HG03457 (cell line): ENCODE measurements at regions not wholly inside any gene's neighbourhood (a gene's known extent, or its start where the extent isn't known, plus 50 kb on each side); places are given as distances from the start of the nearest gene placed in this dataset.
"Not testable (repeated sequence)": the region's sequence is repeated elsewhere in the genome, so short reads cannot be mapped to it uniquely, and the experiment has no call there.

Experiments
- ATAC-seq: cut with Tn5 transposase; IDR thresholded peaks from one replicate; pipeline ENCODE4 v1.9.1; 2021; ENCODE audit warnings: moderate number of reproducible peaks; ENCODE audit not compliant: unreplicated experiment

DNA sequence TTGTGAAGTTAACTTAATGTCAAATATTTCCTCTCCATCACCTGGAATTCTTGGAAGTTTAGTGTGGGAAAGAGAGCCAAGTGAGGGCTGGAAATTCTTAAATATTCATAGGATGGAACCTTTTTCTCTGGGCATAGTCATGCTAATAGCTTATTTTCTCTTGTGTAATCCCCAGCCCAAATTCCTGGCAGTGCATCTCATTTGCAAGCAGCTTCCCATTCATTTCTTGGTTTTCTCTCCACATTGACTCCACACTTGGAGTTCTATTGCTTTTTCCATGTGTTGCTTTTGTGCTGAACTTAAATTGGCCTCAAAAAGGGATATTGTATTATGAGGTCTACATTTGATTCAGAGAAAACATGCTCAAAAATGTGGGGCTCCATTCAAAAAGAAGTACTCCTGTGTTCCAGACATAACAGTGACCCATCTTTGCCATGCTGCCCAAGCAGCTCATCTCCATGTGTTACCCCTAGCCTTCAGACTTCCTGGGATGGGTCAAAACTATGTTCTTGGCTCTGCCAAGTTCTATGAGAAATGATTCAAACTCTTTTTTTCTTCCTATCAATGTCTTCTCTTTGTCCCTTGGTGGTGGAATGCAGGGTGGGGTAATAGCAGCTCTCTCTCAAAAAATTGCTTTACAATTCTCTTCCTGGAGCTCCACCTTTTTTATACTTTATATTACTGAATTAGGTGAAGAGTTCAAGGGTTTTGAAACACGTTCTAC, 2471.5 kb downstream of the PCDH9 start:
- ATAC-seq, result no peak

DNA sequence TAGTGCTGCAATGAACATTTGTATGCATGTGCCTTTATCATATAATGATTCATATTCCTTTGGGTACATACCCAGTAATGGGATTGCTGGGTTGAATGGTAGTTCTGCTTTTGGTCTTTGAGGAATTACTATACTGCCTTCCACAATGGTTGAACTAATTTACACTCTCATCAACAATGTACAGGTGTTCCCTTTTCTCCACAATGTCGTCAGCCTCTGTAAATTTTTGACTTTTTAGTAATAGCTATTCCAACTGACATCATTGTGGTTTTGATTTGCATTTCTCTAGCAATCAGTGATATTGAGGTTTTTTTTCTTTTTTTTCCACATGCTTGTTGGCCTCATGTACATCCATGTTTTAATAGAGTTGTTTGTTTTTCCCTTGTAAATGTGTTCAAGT, 2473.5 kb downstream of the PCDH9 start:
- ATAC-seq, result no peak

DNA sequence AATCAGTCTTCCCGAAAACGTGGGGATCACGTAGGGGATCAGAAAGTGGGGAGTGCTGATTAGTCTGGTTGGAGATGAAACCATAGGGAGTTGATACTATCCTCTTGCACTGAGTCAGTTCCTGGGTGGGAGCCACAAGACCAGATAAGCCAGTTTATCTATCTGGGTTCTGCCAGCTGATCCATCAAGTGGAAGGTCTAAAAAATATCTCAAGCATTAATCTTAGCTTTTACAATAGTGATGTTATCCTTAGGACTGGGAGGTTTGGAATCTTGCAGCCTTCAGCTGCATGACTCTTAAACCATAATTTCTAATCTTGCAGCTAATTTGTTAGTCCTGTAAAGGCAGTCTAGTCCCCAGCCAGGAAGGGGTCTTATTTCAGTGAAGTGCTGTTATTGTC, 2474.2 kb downstream of the PCDH9 start:
- no peak for ATAC-seq

DNA sequence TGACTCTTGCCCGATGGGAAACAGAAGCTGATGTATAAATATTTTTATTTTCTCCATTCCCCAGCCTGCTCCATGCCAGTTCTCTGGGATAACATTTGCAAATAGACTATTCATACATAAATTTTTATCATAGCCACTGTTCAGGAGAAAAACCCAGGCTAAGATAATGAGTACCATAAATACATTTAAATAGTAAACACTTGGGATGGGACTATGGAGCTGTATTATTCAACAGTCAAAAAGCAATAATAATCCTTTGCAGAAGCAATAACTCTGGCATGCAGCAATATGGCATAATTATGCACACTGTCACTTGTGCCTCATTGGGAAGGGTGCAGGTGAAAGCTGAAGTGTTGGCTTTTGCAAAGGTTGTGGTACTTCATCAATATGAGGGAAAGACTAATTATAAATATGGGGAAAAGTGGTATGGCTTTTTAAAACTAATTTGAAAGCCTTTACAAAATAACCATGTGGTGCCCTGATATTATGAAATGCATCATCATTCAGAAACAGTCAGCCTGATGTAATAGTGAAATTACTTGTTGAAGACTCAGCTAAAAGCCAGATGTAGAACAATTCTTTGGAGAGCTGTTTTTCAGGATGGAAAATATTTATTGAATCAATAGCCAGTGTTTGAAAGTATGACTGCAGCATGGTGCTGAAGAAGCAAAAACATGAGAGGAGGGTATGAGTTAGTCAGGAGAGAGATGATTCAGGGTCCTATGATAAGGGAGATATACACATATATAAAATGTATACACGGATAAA, 2476.7 kb downstream of the PCDH9 start:
- ATAC-seq, result no peak

DNA sequence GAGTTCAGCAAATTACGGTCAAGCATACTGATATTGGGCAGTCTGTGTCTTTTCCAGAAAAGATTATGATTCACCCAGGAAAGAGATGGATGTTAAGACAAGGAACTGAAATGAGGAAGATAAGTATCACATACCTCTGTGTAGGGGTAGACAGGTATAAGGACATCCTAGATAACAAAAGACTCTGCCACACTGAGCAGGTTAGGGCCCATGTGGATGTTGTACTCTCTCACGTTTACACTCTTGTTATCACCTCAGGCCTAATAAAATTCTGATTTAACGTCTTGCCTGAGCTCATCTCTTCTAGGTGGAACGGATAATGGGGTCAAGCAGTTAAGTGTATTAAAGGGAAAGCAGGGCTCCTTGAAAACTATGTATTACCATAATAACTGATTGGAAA, 2480.8 kb downstream of the PCDH9 start:
- no peak for ATAC-seq

DNA sequence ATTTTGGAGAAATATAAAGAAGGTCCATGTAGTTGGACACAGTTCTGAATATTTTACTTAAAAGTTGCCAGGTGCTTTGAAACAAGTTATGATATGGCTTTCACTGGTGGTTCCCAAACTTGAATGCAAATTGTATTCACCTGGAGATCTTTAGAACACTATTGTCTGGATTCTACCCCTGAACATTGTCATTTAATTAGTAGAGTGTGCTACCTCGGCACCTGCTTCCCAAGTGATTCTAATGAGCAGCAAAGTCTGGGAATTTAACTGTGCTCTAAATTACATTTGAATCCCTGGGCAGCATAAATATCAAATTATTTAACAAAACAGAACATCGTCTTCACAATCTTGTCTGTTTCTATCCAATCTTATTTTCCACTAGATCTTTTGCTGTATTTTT, 2483.3 kb downstream of the PCDH9 start:
- ATAC-seq, result no peak

DNA sequence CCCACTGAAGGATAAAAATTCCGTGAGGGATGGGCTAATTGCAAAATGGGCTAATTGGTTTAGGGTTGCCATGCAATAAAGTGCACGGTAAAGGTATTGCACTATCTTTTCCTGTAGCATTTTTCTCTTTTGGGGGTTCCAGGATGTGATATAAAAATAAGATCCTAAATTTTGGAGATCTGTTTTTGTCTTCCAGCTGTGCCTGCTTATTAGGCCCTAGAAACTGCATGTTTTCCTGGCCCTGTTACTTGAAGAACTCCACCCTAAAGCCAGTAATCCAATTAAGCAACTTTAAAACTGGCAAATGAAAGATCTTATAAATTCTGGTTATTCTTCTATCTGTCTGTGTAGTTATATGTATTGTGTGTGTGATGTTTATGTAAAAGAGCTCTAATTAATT, 2489.6 kb downstream of the PCDH9 start:
- no peak for ATAC-seq

DNA sequence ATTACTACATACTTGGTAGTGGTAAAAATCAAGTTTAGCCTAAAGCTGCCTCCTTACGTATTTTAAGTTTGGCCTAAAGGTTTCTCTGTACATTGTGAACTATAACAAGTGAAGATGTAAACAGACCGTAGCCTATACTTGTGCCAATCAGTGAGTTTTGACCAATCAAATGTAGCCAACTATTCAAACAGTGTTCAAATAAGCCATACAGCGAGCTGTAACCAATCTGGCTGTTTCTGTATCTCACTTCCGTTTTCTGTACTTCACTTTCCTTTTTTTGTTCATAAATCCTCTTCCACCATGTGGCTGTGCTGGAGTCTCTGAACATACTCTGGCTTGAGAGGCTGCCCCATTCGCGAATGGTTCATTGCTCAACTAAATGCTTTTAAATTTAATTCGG, 2504.6 kb downstream of the PCDH9 start:
- no peak for ATAC-seq

DNA sequence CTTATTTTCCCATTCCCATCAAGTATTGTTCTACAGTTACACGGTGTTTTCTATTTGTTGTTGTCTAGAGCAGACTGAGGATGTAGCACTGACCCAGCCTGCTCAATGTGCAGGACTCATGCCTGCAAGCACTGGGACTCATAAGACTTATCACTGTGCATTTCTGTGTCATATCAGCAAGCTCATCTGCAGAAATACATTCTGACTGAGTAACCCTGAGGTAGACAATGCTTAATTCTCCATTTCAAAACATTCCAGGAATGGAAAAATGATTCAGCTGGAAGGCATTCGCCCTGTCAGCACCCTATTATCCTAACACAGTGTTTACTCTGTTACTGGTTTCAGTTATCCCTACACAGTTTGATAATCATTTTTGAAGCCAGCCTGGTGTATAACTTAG, 2506.4 kb downstream of the PCDH9 start:
- ATAC-seq, result no peak

DNA sequence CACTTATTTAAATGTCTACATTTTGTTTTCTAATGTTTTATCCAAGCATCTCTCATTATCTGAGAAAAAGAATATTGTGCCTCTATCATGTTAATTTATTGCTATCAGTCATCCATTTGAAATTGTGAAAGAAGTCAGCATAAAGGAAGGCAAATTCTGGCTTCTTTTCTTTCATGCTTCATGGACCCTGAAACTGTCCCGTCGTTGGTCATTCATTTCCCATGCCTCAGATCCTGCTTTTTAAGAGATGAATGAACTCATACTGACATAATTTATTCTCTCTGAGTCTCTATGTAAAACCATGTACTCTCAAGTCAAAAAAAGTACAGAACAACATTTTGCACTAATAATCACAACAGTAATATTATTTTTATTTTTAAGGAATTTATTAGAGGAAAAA, 2512.0 kb downstream of the PCDH9 start:
- ATAC-seq, result no peak

DNA sequence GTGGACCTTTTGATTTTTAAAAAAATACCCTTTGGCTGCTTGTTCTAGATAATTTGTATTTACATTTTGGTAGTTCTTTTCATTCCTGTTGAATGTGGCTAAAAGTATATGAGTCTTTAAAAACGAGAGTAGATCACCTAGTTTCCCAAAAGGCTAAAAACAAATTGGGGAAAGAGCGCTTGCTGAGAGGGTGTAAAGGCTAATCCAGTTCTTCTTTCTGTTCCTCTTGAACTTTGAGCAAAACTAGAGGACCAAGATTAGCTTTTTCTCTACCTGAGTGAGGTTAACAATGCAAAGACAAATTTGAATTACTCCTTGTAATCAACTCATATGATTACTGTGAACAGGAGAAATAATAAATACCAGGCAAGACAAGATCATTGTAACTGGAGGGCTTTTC, 2513.2 kb downstream of the PCDH9 start:
- no peak for ATAC-seq

DNA sequence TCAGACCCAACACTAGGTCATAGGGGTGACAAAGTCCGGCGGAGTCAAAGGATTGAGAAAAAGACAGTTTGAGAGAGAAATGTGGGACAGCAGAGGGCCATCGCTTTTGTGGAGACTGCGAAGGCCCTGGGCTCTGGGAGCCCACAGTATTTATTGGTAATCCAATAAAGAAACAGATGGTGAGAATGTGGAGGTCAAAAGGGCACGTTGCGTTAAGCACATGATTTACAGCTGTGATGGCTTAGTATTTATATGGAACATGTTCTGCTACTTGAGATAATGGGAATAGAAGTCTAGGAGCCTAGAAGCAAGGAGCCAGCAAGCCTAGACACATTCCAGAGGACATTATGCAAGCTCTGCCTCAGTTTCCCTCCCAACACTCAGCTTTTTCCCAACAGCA, 2521.1 kb downstream of the PCDH9 start:
- no peak for ATAC-seq

DNA sequence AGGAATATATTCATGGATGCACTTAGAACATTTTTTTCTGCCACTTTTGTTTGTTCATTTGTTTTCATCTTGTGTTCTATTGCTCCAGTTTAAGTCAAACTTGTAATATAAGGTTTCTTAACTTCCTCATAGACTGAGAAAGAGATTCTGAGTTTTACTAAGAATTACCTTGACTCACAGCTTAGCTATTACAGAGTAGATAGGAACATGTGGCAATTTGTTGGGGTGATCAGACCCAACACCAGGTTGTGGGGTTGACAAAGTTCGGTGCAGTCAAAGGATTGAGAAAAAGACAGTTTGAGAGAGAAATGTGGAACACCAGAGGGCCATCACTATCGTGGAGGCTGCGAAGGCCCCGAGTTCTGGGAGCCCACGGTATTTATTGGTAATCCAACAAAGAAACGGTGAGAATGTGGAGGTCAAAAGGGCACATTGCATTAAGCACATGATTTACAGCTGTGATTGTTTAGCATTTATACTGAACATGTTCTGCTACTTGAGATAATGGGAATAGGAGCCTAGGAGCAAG, 2526.0 kb downstream of the PCDH9 start:
- ATAC-seq, result no peak

DNA sequence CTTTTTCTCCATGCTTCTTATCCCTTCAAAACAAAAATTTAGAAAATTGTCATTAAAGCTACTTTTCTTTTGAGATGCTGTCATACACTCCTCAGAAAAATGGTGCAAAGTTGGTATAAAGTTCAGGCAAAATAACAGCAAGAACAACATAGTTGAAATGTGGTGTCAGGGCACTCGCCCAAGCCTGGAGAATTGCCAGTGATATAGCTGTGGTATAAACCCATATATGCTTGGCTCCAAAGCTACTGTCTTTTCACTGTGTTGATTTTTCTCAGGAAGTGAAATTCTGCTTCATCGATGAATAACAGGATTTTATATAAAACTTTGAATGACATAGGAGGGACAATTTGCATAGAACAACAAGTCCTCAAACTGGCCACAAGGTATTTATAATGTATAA, 2532.9 kb downstream of the PCDH9 start:
- no peak for ATAC-seq

DNA sequence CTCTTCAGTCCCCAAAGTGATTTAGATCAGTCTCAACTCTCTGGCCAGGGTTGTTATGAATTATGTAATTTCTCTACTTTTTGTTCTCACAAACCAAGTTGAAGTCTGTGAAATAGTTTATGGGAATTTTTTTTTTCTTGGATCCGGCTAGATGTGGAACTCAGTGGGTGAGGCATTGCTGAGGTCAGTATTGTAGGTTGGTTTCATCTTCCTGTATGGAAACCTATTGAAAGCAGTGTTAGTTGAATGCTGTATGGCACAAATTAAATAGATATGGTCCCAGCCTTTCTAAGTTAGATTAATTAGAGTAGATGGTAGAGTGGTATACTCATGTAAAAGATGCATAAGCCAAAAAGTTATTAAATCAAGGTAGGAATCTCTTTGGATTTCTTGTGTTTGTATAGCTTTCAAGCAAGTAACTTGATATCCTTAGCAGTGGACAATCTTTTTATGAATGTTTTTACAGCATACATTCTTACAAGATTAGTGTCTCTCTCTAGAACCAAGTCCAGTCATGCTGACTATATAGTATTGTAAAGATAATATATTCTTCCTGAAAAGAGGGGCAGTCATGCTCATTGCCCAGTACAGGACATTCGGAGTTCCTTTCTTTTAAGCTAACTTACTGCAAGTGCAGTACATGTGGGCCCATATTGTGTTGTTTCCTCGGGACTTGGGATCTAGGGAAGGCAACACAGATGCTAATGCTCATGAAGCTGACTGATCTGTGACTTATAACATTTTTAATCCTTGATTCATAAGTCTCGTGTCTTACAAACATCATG, 2541.1 kb downstream of the PCDH9 start:
- ATAC-seq, result no peak

DNA sequence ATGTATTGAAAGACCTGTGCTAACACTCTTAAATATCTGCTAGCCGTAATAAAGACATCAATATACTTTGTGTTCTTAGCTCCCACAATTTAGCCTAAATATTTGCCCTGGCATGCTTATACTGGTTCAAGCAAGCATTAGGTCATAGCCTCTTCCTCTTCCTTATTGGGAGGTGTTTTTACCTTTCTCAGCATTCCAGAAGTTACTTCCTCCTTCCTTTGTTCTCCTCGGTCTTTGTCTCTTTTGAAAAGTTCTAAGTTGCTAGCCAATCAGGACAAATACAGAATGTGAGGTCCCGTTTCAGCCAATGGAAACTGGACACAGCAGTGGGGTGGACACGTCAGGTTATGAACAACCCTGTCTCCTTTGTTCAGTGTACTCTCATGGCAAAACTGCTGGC, 2543.6 kb downstream of the PCDH9 start:
- ATAC-seq, result not testable (repeated sequence)

DNA sequence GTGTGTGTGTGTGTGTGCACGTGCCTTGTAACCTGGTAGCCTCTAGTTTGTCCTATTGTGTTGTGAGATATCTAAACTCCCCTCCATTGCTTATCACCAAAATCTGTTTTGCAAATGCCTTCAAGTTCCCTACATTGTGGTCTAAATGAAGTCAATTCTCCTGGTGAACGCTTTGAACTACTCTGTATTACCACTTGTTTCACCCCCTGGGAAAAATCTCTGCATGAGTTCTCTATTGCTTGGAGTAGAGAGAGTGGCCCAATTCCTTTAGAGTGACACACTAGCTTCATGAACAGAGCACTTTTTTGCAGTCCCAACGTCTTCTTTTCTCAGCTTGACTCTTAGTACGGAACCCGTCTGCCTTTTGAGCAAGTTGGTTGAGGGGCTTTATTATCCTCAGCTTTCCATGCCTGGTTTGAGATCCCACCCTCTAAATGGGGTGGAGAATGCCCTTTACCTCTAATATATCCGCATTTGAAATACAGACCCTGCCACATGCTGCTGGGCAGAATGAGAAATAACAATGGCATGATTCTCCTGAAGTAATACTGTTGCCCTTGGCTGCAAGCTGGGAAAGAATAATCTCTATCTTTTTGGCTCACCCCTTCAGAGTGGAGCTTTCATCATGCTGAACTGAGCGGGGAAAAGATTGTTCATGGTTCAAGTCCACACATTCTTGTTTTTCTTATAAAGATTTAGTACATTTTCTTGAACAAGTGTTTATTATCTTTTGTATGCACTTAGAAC, 2545.3 kb downstream of the PCDH9 start:
- ATAC-seq, result no peak

DNA sequence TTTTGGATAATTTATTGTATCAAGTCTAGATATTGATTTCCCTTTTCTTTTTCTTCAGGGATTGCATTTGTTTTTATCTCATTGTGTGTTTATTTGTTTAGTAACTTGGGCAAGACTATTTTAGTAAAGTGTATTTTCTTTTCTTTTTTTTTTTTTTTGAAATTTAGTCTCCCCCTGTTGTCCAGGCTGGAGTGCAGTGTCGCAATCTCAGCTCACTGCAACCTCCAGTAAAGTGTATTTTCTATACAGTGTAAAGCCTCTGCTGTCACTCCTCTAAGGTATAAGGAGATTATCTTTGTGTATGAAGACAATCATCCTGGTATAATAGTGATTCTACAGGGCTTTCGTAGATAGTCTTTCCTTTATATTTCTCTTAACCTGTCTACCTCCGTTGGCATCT, 2546.0 kb downstream of the PCDH9 start:
- ATAC-seq, result no peak

DNA sequence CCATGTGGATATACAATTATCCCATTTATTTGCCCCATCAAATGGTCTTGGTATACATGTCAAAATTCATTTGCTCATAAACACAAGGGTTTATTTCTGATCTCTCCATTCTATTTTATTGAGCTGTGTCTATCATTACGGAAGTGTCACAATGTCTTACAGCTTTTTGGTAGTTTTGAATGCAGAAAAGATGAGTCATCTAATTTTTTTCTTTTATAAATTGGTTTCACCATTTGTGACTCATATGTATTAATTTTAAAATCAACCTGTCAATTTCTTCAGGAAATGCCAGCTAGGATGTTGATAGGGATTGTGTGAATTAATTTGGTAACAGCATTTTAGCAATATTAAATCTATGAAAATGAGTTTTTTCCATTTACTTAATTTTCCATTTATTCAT, 2549.4 kb downstream of the PCDH9 start:
- ATAC-seq, result no peak

DNA sequence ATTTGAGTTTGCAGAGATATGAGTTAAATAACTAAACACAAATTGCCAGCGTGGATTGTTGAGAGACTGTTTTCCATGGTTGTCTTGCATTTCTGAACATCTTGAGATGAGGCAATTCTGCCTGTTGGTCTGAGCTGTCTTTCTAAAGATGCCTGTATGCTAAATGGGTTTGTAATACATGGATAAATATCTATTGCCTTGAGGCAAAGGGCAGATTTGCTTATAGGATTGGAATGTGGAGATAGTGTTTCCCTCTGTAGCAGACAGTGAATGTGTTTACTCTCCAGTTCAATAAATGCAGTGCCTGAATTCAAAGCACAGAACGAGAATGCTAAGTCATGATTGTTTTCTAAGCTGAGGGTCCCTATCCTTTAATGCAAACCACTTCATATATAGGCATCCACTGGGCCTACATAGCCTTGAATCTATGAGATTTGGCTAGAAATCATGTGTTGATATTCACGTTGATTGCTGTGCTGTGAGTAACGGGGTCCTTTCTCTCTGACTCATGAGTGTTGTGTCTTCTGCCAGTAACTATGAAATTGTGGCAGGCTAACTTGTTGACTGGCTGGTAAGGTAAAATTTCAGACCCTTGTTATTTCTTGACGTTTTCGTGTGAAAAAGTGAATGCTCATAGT, 2554.8 kb downstream of the PCDH9 start:
- ATAC-seq, result no peak
